ENCODE measurements at regions not wholly inside any gene's neighbourhood (a gene's known extent, or its start where the extent isn't known, plus 50 kb on each side); places are given as distances from the start of the nearest gene placed in this dataset.

GRCh38 chrY:20986037-20986436, 230.1 kb downstream of the RPS4Y2 start (continued):
- no peak for TF ChIP-seq ZNF121 (CRISPR knock-in tag; IDR thresholded peaks at IDR 0.05)
- TF ChIP-seq ZNF512 (CRISPR knock-in tag; IDR thresholded peaks at IDR 0.05; ENCODE audit: borderline replicate concordance): no peak
- no peak for TF ChIP-seq FOXP1 (CRISPR knock-in tag; IDR thresholded peaks at IDR 0.05; ENCODE audit: borderline replicate concordance)
- no peak for TF ChIP-seq ATF1 (CRISPR knock-in tag; IDR thresholded peaks at IDR 0.05)
- TF ChIP-seq ERG (CRISPR knock-in tag; IDR thresholded peaks at IDR 0.05): no peak

GRCh38 chrY:20990123-20990522, 234.2 kb downstream of the RPS4Y2 start:
- ChIA-PET POLR2A (no interaction called here), CTCF (no interaction called here)
- H3K27ac Mint-ChIP-seq: no peak overlapping the region
- ATAC-seq (no peak), DNase-seq (ENCODE audit: low spot score) (no peak)
- no peak for TF ChIP-seq ARID4B (CRISPR knock-in tag; IDR thresholded peaks at IDR 0.05; ENCODE audit: borderline replicate concordance)
- no peaks in the 10 kb centered on the region; the same call in 1 of the 2 replicates for H3K27me3 Mint-ChIP-seq (ENCODE audit: low read depth)
- no peak overlapping the region for H3K4me3 Mint-ChIP-seq
- H3K36me3 Mint-ChIP-seq: peaks cover 11% of the 10 kb centered on the region
- H3K9me3 Mint-ChIP-seq: peaks cover 38% of the 10 kb centered on the region
- H3K4me1 Mint-ChIP-seq: no peaks in the 10 kb centered on the region

- DNase-seq (ENCODE audit: low spot score): no peak
- Mint-ChIP-seq H3K27ac (no peak overlapping the region), H3K9me3 (peaks cover 42% of the 10 kb centered on the region), H3K36me3 (peaks cover 11% of the 10 kb centered on the region), H3K4me1 (no peaks in the 10 kb centered on the region), H3K27me3 (ENCODE audit: low read depth) (no peaks in the 10 kb centered on the region; the same call in 1 of the 2 replicates), H3K4me3 (no peak overlapping the region)
- CTCF ChIA-PET: no interaction called here
- POLR2A ChIA-PET: no interaction called here
- no peak for ATAC-seq
- TF ChIP-seq USF1 (CRISPR knock-in tag; IDR thresholded peaks at IDR 0.05) (no peak), E2F1 (CRISPR knock-in tag; IDR thresholded peaks at IDR 0.05) (no peak), ESRRA (CRISPR knock-in tag; IDR thresholded peaks at IDR 0.05; ENCODE audit: borderline replicate concordance) (no peak), NR2C2 (CRISPR knock-in tag; IDR thresholded peaks at IDR 0.05) (no peak), CDX4 (CRISPR knock-in tag; IDR thresholded peaks at IDR 0.05; ENCODE audit: borderline replicate concordance) (no peak), NR1H2 (CRISPR knock-in tag; IDR thresholded peaks at IDR 0.05) (no peak), PREB (CRISPR knock-in tag; IDR thresholded peaks at IDR 0.05; ENCODE audit: borderline replicate concordance) (no peak), FOXJ3 (CRISPR knock-in tag; IDR thresholded peaks at IDR 0.05; ENCODE audit: borderline replicate concordance) (no peak), ATF6 (CRISPR knock-in tag; IDR thresholded peaks at IDR 0.05) (no peak), E2F4 (CRISPR knock-in tag; IDR thresholded peaks at IDR 0.05; ENCODE audit: borderline replicate concordance, low read depth) (no peak), TP53 (CRISPR knock-in tag; IDR thresholded peaks at IDR 0.05) (no peak)
Observed at GRCh38 chrY:20990869-20991548, 235.1 kb downstream of the RPS4Y2 start.

Measured in WTC11 (cell line).